ENCODE measurements at regions not wholly inside any gene's neighbourhood (a gene's known extent, or its start where the extent isn't known, plus 50 kb on each side); places are given as distances from the start of the nearest gene placed in this dataset.
A peak's percentile ranks its signal among the peaks of the same experiment; 100 is the strongest.

- DNase-seq (ENCODE audit: extremely low read depth, low read depth), result no peak
These were observed 395.4 kb downstream of the NPIPA7 start for GRCh38 chr16:16774389-16774788.

- no peak for DNase-seq (ENCODE audit: extremely low read depth, low read depth)
These were observed 399.4 kb downstream of the NPIPA7 start for GRCh38 chr16:16778332-16778731.

GRCh38 chr16:16780588-16780987, 401.6 kb downstream of the NPIPA7 start:
- DNase-seq (ENCODE audit: extremely low read depth, low read depth), result no peak

- DNase-seq (ENCODE audit: extremely low read depth, low read depth), result no peak
These were observed 403.2 kb downstream of the NPIPA7 start for GRCh38 chr16:16782153-16782552.

GRCh38 chr16:16788004-16788403, 409.1 kb downstream of the NPIPA7 start:
- DNase-seq (ENCODE audit: extremely low read depth, low read depth), result no peak

- no peak for DNase-seq (ENCODE audit: extremely low read depth, low read depth)
These were observed 411.7 kb downstream of the NPIPA7 start for GRCh38 chr16:16790597-16790996.

- no peak for DNase-seq (ENCODE audit: extremely low read depth, low read depth)
These were observed 412.1 kb downstream of the NPIPA7 start for GRCh38 chr16:16791051-16791450.

GRCh38 chr16:16797239-16797638, 418.3 kb downstream of the NPIPA7 start:
- DNase-seq (ENCODE audit: extremely low read depth, low read depth), result peak; percentile 25

GRCh38 chr16:16798504-16798903, 419.6 kb downstream of the NPIPA7 start:
- no peak for DNase-seq (ENCODE audit: extremely low read depth, low read depth)

GRCh38 chr16:16805809-16806208, 426.9 kb downstream of the NPIPA7 start:
- DNase-seq (ENCODE audit: extremely low read depth, low read depth), result no peak

GRCh38 chr16:16815641-16816040, 436.7 kb downstream of the NPIPA7 start:
- no peak for DNase-seq (ENCODE audit: extremely low read depth, low read depth)

- DNase-seq (ENCODE audit: extremely low read depth, low read depth), result no peak
These were observed 438.3 kb downstream of the NPIPA7 start for GRCh38 chr16:16817196-16817595.

GRCh38 chr16:16821261-16821660, 442.3 kb downstream of the NPIPA7 start:
- no peak for DNase-seq (ENCODE audit: extremely low read depth, low read depth)

GRCh38 chr16:16828913-16829398, 450.0 kb downstream of the NPIPA7 start:
- DNase-seq (ENCODE audit: extremely low read depth, low read depth), result no peak

- no peak for DNase-seq (ENCODE audit: extremely low read depth, low read depth)
These were observed 451.5 kb downstream of the NPIPA7 start for GRCh38 chr16:16830401-16830800.

GRCh38 chr16:16830973-16831372, 452.0 kb downstream of the NPIPA7 start:
- no peak for DNase-seq (ENCODE audit: extremely low read depth, low read depth)

- DNase-seq (ENCODE audit: extremely low read depth, low read depth), result no peak
These were observed 454.2 kb downstream of the NPIPA7 start for GRCh38 chr16:16833165-16833564.

GRCh38 chr16:16850274-16850673, 471.3 kb downstream of the NPIPA7 start:
- no peak for DNase-seq (ENCODE audit: extremely low read depth, low read depth)

GRCh38 chr16:16857012-16857411, 478.1 kb downstream of the NPIPA7 start:
- no peak for DNase-seq (ENCODE audit: extremely low read depth, low read depth)

GRCh38 chr16:16857603-16858283, 478.8 kb downstream of the NPIPA7 start:
- DNase-seq (ENCODE audit: extremely low read depth, low read depth), result peak; percentile 83

- DNase-seq (ENCODE audit: extremely low read depth, low read depth), result peak; percentile 77
These were observed 482.6 kb downstream of the NPIPA7 start for GRCh38 chr16:16861546-16861945.

- no peak for DNase-seq (ENCODE audit: extremely low read depth, low read depth)
These were observed 484.7 kb downstream of the NPIPA7 start for GRCh38 chr16:16863672-16864071.

GRCh38 chr16:16864536-16864935, 485.6 kb downstream of the NPIPA7 start:
- DNase-seq (ENCODE audit: extremely low read depth, low read depth), result no peak

All from NCI-H460 (cell line).